Panc1 (cell line): ENCODE measurements at regions not wholly inside any gene's neighbourhood (a gene's known extent, or its start where the extent isn't known, plus 50 kb on each side); places are given as distances from the start of the nearest gene placed in this dataset.

Experiments used
- CTCF ChIP-seq: fragments of 450-650 bp; IDR thresholded peaks from 2 replicates; pipeline ENCODE4 v1.5.1; 2017; ENCODE audit warnings: mild to moderate bottlenecking
- POLR2AphosphoS5 ChIP-seq: IDR thresholded peaks from 2 replicates; pipeline ENCODE4 v1.6.1; 2012; ENCODE audit warnings: mild to moderate bottlenecking, low read depth, low read length, moderate library complexity
- SIN3A ChIP-seq: IDR thresholded peaks from 2 replicates; pipeline ENCODE4 v1.6.1; 2012; ENCODE audit warnings: low read depth, mild to moderate bottlenecking, low read length, moderate library complexity, borderline replicate concordance; ENCODE audit not compliant: insufficient read depth

DNA sequence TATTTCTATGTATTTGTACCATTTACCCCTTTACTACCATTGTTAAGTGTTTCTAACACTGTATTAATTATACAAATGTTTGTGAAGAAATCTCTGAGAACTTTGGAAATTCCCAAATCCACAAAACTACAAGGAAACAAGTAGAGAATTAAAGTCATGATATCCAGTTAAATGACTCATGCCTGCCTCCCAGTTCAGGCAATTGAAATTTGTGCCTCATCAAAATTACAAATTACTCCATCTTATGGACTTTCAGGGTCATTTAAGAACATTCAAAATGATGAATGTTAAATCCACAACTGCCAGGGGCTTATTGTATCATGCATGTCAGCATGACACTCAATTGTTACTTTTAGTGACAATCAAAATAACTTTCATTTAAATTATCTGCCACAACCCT lies 282.4 kb downstream of the ZNF326 start:
- no peak for TF ChIP-seq CTCF
- no peak for TF ChIP-seq SIN3A
- no peak for TF ChIP-seq POLR2AphosphoS5
